Right ventricle myocardium superior (tissue), 1 donor: ENCODE measurements at regions not wholly inside any gene's neighbourhood (a gene's known extent, or its start where the extent isn't known, plus 50 kb on each side); places are given as distances from the start of the nearest gene placed in this dataset.

Source experiments
- ATAC-seq: fragments of 200-7000 bp; cut with Tn5 transposase; one replicate; pipeline ENCODE4 v1.9.1; 2020; ENCODE audit warnings: mild to moderate bottlenecking; ENCODE audit not compliant: poor library complexity
- DNase-seq: peaks from one replicate; pipeline ENCODE4 v3.0.0-alpha.2; 2020
- intact Hi-C: fragments of 100-400 bp; cut with DNase I; formaldehyde crosslinking; loops from one replicate; pipeline ENCODE4 v1.11.2; 2022
- donor health status: DM: no; HTN: yes; CAD: no; lungs with severe emphysema.

- ATAC-seq: no peak
- intact Hi-C loops: no loop called here
- DNase-seq: no peak
Measured at GRCh38 chr6:1079525-1079924, 232.4 kb upstream of the FOXQ1 start.

GRCh38 chr6:1077478-1078416 lies 234.2 kb upstream of the FOXQ1 start:
- intact Hi-C loops: no loop called here
- ATAC-seq (no peak), DNase-seq (no peak)

GRCh38 chr6:1076531-1077459 lies 235.1 kb upstream of the FOXQ1 start:
- ATAC-seq (no peak), DNase-seq (no peak)
- intact Hi-C loops: no loop called here

- DNase-seq: no peak
- intact Hi-C loops: no loop called here
Measured at GRCh38 chr6:1075880-1076279, 236.0 kb upstream of the FOXQ1 start.

GRCh38 chr6:1075444-1075843 lies 236.5 kb upstream of the FOXQ1 start:
- intact Hi-C loops: no loop called here
- DNase-seq (no peak), ATAC-seq (no peak)

More at GRCh38 chr6:1075880-1076279, 236.0 kb upstream of the FOXQ1 start:
- ATAC-seq: no peak

- intact Hi-C loops: no loop called here
- DNase-seq: no peak
- ATAC-seq: peak; percentile 73
Measured at GRCh38 chr6:1070085-1070521, 241.8 kb upstream of the FOXQ1 start.

GRCh38 chr6:1068905-1069304 lies 243.0 kb upstream of the FOXQ1 start:
- intact Hi-C loops: no loop called here
- no peak for DNase-seq
- no peak for ATAC-seq

GRCh38 chr6:1068068-1068467 lies 243.8 kb upstream of the FOXQ1 start:
- intact Hi-C loops: no loop called here
- ATAC-seq: no peak
- DNase-seq: no peak

- ATAC-seq (no peak), DNase-seq (no peak)
- intact Hi-C loops: no loop called here
Measured at GRCh38 chr6:1067346-1067745, 244.6 kb upstream of the FOXQ1 start.

- intact Hi-C loops: no loop called here
- no peak for ATAC-seq
Measured at GRCh38 chr6:1066449-1067090, 245.3 kb upstream of the FOXQ1 start.

GRCh38 chr6:1065986-1066385 lies 245.9 kb upstream of the FOXQ1 start:
- DNase-seq: no peak
- intact Hi-C loops: no loop called here
- no peak for ATAC-seq

More at GRCh38 chr6:1066449-1067090, 245.3 kb upstream of the FOXQ1 start:
- DNase-seq: no peak

- intact Hi-C loops: no loop called here
- DNase-seq (no peak), ATAC-seq (no peak)
Measured at GRCh38 chr6:1063671-1064355, 248.1 kb upstream of the FOXQ1 start.

- ATAC-seq: no peak
- intact Hi-C loops: no loop called here
- no peak for DNase-seq
Measured at GRCh38 chr6:1062786-1063545, 248.9 kb upstream of the FOXQ1 start.

- ATAC-seq: no peak
- intact Hi-C loops: no loop called here
- DNase-seq: no peak
Measured at GRCh38 chr6:1059596-1059995, 252.3 kb upstream of the FOXQ1 start.

- ATAC-seq: no peak
- DNase-seq: no peak
- intact Hi-C loops: no loop called here
Measured at GRCh38 chr6:1057490-1058135, 254.3 kb upstream of the FOXQ1 start.

GRCh38 chr6:1055015-1055921 lies 256.6 kb upstream of the FOXQ1 start:
- no peak for DNase-seq
- ATAC-seq: no peak
- intact Hi-C loops: no loop called here
